GM12878 (cell line): ENCODE measurements at regions not wholly inside any gene's neighbourhood (a gene's known extent, or its start where the extent isn't known, plus 50 kb on each side); places are given as distances from the start of the nearest gene placed in this dataset.

Experiments
- ATAC-seq: fragments of 200-7000 bp; cut with Tn5 transposase; 3 replicates; pipeline ENCODE4 v1.9.1; 2020; ENCODE audit warnings: mild to moderate bottlenecking, moderate library complexity
- BruUV-seq: library from RNA; stranded (reverse); fragments of 400-500 nt; replicated peaks from 2 replicates; lab custom pipeline; 2021; lab: Mats Ljungman, UMichigan
- CTCF ChIA-PET: fragments of 300-600 bp; sonication (Branson Sonifier 250); formaldehyde crosslinking; extraction: SDS; loops from one replicate; lab custom pipeline; 2021; ENCODE audit warnings: inconsistent platforms; lab: Yijun Ruan, JAX
- POLR2A ChIA-PET: fragments of 350-600 bp; formaldehyde crosslinking; extraction: SDS; loops from one replicate; lab custom pipeline; 2021; ENCODE audit warnings: inconsistent platforms; lab: Charles Lee
- RAD21 ChIA-PET: fragments of 300-600 bp; sonication (Branson Sonifier 250); formaldehyde crosslinking; loops from one replicate; lab custom pipeline; 2023; ENCODE audit warnings: antibody characterized with exemption; ENCODE audit not compliant: unreplicated experiment; lab: Charles Lee
- SMC1A ChIA-PET: fragments of 300-600 bp; sonication (Branson Sonifier 250); formaldehyde crosslinking; loops from one replicate; lab custom pipeline; 2023; ENCODE audit not compliant: unreplicated experiment, uncharacterized antibody; lab: Charles Lee
- DNase-seq: peaks from one replicate; pipeline ENCODE4 v3.0.0-alpha.2; 2011; ENCODE audit warnings: low read depth, low spot score
- FAIRE-seq: peaks from 3 replicates; lab custom pipeline; 2011; peaks lifted over from hg19 to GRCh38; lab: Jason Lieb, UNC
- H2AFZ ChIP-seq: 2 replicates; pipeline ENCODE4 v1.6.0; 2011; ENCODE audit warnings: low read depth, low read length, control low read depth; ENCODE audit not compliant: control insufficient read depth
- H3K27ac ChIP-seq: 2 replicates; pipeline ENCODE4 v1.5.1; 2011; ENCODE audit warnings: control low read depth; ENCODE audit not compliant: control insufficient read depth, insufficient read depth
- H3K27me3 ChIP-seq, 2 experiments: replicated peaks in 1 of 2; 2 replicates each; pipeline versions ENCODE4 v1.6.0 to v1.6.1; 2011; ENCODE audit warnings: low read length in 1 of 2; ENCODE audit not compliant: control insufficient read depth in 2 of 2, insufficient read depth in 2 of 2
- H3K36me3 ChIP-seq, 2 experiments: 2 replicates each; pipeline ENCODE4 v1.5.1; 2011; ENCODE audit warnings: low read length in 1 of 2; ENCODE audit not compliant: control insufficient read depth in 2 of 2, insufficient read depth in 2 of 2
- H3K4me1 ChIP-seq: 2 replicates; pipeline ENCODE4 v1.6.1; 2011; ENCODE audit warnings: mild to moderate bottlenecking, low read length, moderate library complexity, mixed read lengths; ENCODE audit not compliant: control insufficient read depth, insufficient read depth
- H3K4me2 ChIP-seq: 2 replicates; pipeline ENCODE4 v1.6.0; 2011; ENCODE audit warnings: control low read depth; ENCODE audit not compliant: control insufficient read depth, insufficient read depth
- H3K4me3 ChIP-seq: fragments of 200-600 bp; sonication (generic); 2 replicates; pipeline ENCODE4 v1.5.1; 2016
- H3K79me2 ChIP-seq: 2 replicates; pipeline ENCODE4 v1.6.0; 2011; ENCODE audit warnings: low read length; ENCODE audit not compliant: control insufficient read depth, insufficient read depth
- H3K9ac ChIP-seq: 2 replicates; pipeline ENCODE4 v1.8.0; 2011; ENCODE audit warnings: low read length, control low read depth, mixed read lengths; ENCODE audit not compliant: control insufficient read depth, insufficient read depth
- H3K9me3 ChIP-seq: replicated peaks from 3 replicates; pipeline ENCODE4 v1.5.1; 2011; ENCODE audit warnings: mild to moderate bottlenecking, low read length; ENCODE audit not compliant: control insufficient read depth, insufficient read depth
- H4K20me1 ChIP-seq: 2 replicates; pipeline ENCODE4 v1.6.0; 2011; ENCODE audit not compliant: control insufficient read depth, insufficient read depth
- CEBPB ChIP-seq, 2 experiments: fragments of 150-350 bp in 1 of 2; IDR thresholded peaks; 2 replicates each; pipeline ENCODE4 v1.6.1; 2012 to 2014; ENCODE audit warnings: low read depth in 2 of 2, low read length in 2 of 2, borderline replicate concordance in 1 of 2, inconsistent platforms in 1 of 2
- E4F1 ChIP-seq: fragments of 450-650 bp; IDR thresholded peaks from 2 replicates; pipeline ENCODE4 v1.6.1; 2018; ENCODE audit warnings: borderline replicate concordance, mild to moderate bottlenecking; ENCODE audit not compliant: partially characterized antibody
- IRF4 ChIP-seq: IDR thresholded peaks from 2 replicates; pipeline ENCODE4 v1.6.1; 2011; ENCODE audit warnings: low read depth, low read length
- KDM1A ChIP-seq: fragments of 200-600 bp; sonication (generic); IDR thresholded peaks from 2 replicates; pipeline ENCODE4 v1.6.1; 2016; ENCODE audit warnings: borderline replicate concordance
- NKRF ChIP-seq: fragments of 450-650 bp; conservative IDR thresholded peaks from 2 replicates; pipeline ENCODE4 v1.6.1; 2017; ENCODE audit warnings: mild to moderate bottlenecking, moderate library complexity
- NRF1 ChIP-seq: conservative IDR thresholded peaks from 2 replicates; pipeline ENCODE4 v1.6.1; 2011; ENCODE audit warnings: mild to moderate bottlenecking, low read depth, low read length, improper control_type of control experiment
- PML ChIP-seq: IDR thresholded peaks from 2 replicates; pipeline ENCODE4 v1.6.1; 2012; ENCODE audit warnings: low read length, inconsistent platforms
- WRNIP1 ChIP-seq: IDR thresholded peaks from 2 replicates; pipeline ENCODE4 v1.6.1; 2011; ENCODE audit warnings: low read depth, low read length, improper control_type of control experiment, borderline replicate concordance
- ZBTB40 ChIP-seq: fragments of 450-650 bp; IDR thresholded peaks from 2 replicates; pipeline ENCODE4 v1.6.1; 2016; ENCODE audit warnings: mild to moderate bottlenecking, moderate library complexity, borderline replicate concordance
- ZNF274 ChIP-seq: IDR thresholded peaks from one replicate; pipeline ENCODE4 v1.8.0; 2011; ENCODE audit not compliant: insufficient read length, insufficient read depth
- WGBS: methylation state at CpG from one replicate; pipeline ENCODE4 v1.1.6; 2016; ENCODE audit warnings: low lambda C conversion rate; ENCODE audit not compliant: insufficient replicate concordance, insufficient coverage; ENCODE audit errors: missing lambda C conversion rate; 5-methylcytosine and 5-hydroxymethylcytosine counted together
- in situ Hi-C: fragments of 300-500 bp; cut with MboI; formaldehyde crosslinking; loops from 9 replicates; pipeline ENCODE4 v1.14.3; 2018; ENCODE audit warnings: mixed read lengths
- intact Hi-C: fragments of 100-400 bp; cut with micrococcal nuclease; formaldehyde crosslinking; loops from one replicate; pipeline ENCODE4 v1.14.2; 2022; ENCODE audit not compliant: unreplicated experiment
- TF ChIP-seq, protein P1 (sequence below): IDR thresholded peaks from 2 replicates; pipeline ENCODE4 v1.6.1; 2011; ENCODE audit warnings: borderline replicate concordance, low read depth, mild to moderate bottlenecking, moderate library complexity, mixed read lengths, low read length; ENCODE audit not compliant: insufficient read depth; ENCODE audit errors: extremely low read length

DNA sequence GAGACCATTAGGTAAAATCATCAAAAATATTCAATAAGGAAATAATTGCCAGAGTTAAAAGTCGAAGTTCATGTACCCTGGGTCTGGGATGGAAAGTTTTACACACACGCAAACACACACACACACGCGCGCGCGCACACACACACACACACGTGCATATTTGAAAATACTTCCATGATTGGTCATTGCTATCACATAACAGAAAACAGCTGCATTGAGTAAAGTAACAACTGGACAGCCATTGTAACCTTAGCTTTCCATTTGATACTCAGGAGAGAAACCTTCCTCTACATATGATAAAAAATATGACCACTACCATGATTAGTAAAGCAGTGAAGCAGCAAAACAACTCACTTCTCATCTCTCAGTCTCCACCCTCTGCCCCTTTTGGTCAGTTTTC, 490.0 kb upstream of the SGCG start:
- H3K4me2 ChIP-seq, result no peak overlapping the region
- WGBS, result 72% methylated on average over 8 of the region's 8 CpGs
- ChIA-PET SMC1A (no interaction called here), RAD21 (no interaction called here), CTCF (no interaction called here), POLR2A (no interaction called here)
- no peaks in the 10 kb centered on the region for H3K27me3 ChIP-seq
- intact Hi-C loops, result no loop called here
- no peak overlapping the region for H3K9ac ChIP-seq
- no peaks in the 10 kb centered on the region; the same call in 2 of the 3 replicates for H3K9me3 ChIP-seq
- DNase-seq, result no peak
- no peak overlapping the region for H2AFZ ChIP-seq
- no peaks in the 10 kb centered on the region for H3K4me1 ChIP-seq
- FAIRE-seq, result no peak
- H4K20me1 ChIP-seq, result no peaks in the 10 kb centered on the region
- no peaks in the 10 kb centered on the region for H3K36me3 ChIP-seq
- no peak overlapping the region for H3K27ac ChIP-seq
- ATAC-seq, result no peak
- no peak overlapping the region for H3K4me3 ChIP-seq
- no peaks in the 10 kb centered on the region for H3K79me2 ChIP-seq
- no TSS peak for BruUV-seq
- in situ Hi-C loops, result no loop called here
- TF ChIP-seq, protein P1, sequence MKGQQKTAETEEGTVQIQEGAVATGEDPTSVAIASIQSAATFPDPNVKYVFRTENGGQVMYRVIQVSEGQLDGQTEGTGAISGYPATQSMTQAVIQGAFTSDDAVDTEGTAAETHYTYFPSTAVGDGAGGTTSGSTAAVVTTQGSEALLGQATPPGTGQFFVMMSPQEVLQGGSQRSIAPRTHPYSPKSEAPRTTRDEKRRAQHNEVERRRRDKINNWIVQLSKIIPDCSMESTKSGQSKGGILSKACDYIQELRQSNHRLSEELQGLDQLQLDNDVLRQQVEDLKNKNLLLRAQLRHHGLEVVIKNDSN, result no peak
- no peak for TF ChIP-seq NKRF
- no peak for TF ChIP-seq KDM1A
- no peak for TF ChIP-seq E4F1
- no peak for TF ChIP-seq IRF4
- TF ChIP-seq NRF1, result no peak
- no peak for TF ChIP-seq CEBPB (IDR thresholded peaks at IDR 0.05; ENCODE audit: borderline replicate concordance in 1 of 2, low read depth in 2 of 2, low read length in 2 of 2)
- TF ChIP-seq WRNIP1, result no peak
- TF ChIP-seq ZNF274, result no peak
- TF ChIP-seq PML, result no peak
- no peak for TF ChIP-seq ZBTB40
